Omental fat pad (tissue), 3 donors: ENCODE measurements at regions not wholly inside any gene's neighbourhood (a gene's known extent, or its start where the extent isn't known, plus 50 kb on each side); places are given as distances from the start of the nearest gene placed in this dataset.

Experiments used
- ATAC-seq: fragments of 150-250 bp; one replicate; pipeline ENCODE4 v1.9.1; 2016; ENCODE audit warnings: mild to moderate bottlenecking, moderate library complexity; ENCODE audit not compliant: low FRiP score
- DNase-seq: peaks from one replicate; pipeline ENCODE4 v3.0.0-alpha.2; 2019; ENCODE audit warnings: low spot score
- CTCF ChIP-seq, 3 donors: fragments of 450-650 bp; IDR thresholded peaks; one replicate each; pipeline ENCODE4 v1.5.1; 2016 to 2017; ENCODE audit warnings: antibody characterized with exemption in 3 of 3, mild to moderate bottlenecking in 3 of 3, moderate library complexity in 2 of 3

- TF ChIP-seq CTCF (IDR thresholded peaks at IDR 0.05): no peak
- ATAC-seq: no peak
- DNase-seq: no peak
Observed at GRCh38 chr14:34350903-34351302, 111.1 kb downstream of the SPTSSA start.

DNA sequence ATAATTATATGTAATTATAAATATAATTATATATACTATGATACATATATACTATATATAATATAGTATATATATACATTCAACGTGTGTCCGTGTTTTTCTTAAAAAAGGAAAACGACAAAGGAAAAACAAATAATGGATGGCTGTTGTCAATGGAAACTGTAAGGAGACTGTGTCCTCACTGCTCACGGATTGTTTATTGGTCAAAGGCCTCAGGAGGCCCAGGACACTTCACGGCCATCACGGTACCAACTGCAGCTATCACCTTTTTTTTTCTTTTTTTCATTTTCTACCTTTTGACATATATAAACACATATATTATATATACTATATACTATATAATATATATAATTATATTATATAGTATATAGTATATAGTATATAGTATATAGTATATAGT lies 113.4 kb downstream of the SPTSSA start:
- TF ChIP-seq CTCF (IDR thresholded peaks at IDR 0.05): no peak
- no peak for ATAC-seq
- DNase-seq: no peak

DNA sequence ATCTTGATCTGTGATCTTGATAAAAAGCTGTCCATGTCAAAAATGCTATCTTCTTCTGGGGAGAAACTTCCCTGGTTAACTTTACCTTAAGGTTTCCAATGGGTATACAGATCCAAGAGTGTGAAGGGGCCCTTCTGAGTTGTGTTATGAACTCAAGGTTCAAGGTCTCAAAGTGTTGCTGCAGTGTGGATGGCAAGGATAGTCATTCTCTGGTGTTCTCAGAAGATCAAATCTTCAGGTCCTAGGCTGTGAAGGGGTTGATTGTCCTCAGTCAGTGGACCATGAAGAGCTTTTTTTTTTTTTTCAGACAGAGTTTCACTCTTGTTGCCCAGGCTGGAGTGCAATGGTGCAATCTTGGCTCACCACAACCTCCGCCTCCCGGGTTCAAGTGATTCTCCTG lies 114.4 kb downstream of the SPTSSA start:
- ATAC-seq (no peak), DNase-seq (no peak)
- TF ChIP-seq CTCF (IDR thresholded peaks at IDR 0.05): no peak

GRCh38 chr14:34345718-34346465 lies 116.1 kb downstream of the SPTSSA start:
- ATAC-seq (no peak), DNase-seq (no peak)
- TF ChIP-seq CTCF (IDR thresholded peaks at IDR 0.05): no peak

DNA sequence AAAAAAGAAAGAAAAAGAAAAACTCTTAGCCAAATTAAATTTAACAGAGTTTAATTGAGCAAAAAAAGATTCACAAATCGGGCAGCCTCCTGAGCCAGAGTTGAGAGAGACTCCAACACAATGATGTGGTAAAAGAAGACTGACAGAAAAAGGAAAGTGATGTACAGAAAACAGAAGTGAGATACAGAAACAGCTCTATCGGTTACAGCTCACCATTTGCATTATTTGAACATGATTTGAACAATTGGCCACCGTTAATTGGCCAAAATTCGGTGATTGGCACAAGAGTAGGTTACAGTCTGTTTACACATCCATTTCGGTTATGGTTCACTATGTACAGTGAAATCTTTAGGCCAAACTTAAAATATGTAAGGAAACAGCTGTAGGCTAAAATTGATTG lies 117.7 kb downstream of the SPTSSA start:
- DNase-seq (no peak), ATAC-seq (no peak)
- no peak for TF ChIP-seq CTCF (IDR thresholded peaks at IDR 0.05)

- no peak for ATAC-seq
- no peak for TF ChIP-seq CTCF (IDR thresholded peaks at IDR 0.05)
Observed at GRCh38 chr14:34340025-34340625, 121.9 kb downstream of the SPTSSA start.

GRCh38 chr14:34338056-34338455 lies 124.0 kb downstream of the SPTSSA start:
- DNase-seq (no peak), ATAC-seq (no peak)
- no peak for TF ChIP-seq CTCF (IDR thresholded peaks at IDR 0.05)

More at GRCh38 chr14:34340025-34340625, 121.9 kb downstream of the SPTSSA start:
- no peak for DNase-seq
